HG03108 (cell line): ENCODE measurements at regions not wholly inside any gene's neighbourhood (a gene's known extent, or its start where the extent isn't known, plus 50 kb on each side); places are given as distances from the start of the nearest gene placed in this dataset.
"Not testable (repeated sequence)": the region's sequence is repeated elsewhere in the genome, so short reads cannot be mapped to it uniquely, and the experiment has no call there.

Experiments
- ATAC-seq: cut with Tn5 transposase; IDR thresholded peaks from one replicate; pipeline ENCODE4 v1.9.1; 2021; ENCODE audit warnings: moderate library complexity; ENCODE audit not compliant: unreplicated experiment

DNA sequence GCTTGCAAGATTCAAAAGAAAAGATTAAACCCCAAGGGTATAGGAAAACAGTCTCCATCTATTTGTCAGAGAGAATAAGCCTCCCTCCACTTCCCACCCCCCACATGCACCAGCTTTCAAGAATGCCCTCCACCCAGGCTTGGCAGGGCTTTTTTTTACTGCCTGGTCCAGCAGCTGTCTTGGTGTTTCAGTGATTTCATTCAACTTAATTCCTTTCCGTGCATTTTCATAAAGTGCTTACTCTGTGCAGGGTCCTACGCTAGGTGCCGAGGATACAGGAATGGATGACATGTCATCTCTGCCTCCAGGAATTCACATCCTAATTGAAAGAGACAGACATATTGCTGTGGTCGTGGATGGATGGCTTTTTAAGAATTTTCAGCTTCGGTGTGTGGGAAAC lies 117.9 kb downstream of the LRATD1 start:
- no peak for ATAC-seq

DNA sequence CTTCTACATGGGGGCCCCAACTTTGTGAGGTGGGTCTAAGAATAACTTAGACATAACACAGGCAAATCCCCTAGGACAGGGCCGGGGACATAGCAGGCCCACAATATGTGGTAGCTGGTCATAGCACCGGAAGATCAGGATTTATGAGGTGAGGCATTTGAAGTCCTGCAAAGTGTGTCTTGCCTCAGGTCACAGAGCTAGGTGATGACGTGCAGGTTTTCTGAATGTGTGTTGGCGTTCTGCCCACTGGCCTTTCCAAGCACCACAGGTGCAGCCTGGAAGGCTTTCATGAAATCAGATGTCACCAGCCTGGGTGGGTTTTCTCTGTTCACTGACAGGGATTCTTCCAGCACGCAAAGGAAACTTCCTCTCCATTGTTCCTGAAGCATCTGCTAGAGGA lies 119.1 kb downstream of the LRATD1 start:
- ATAC-seq = no peak

DNA sequence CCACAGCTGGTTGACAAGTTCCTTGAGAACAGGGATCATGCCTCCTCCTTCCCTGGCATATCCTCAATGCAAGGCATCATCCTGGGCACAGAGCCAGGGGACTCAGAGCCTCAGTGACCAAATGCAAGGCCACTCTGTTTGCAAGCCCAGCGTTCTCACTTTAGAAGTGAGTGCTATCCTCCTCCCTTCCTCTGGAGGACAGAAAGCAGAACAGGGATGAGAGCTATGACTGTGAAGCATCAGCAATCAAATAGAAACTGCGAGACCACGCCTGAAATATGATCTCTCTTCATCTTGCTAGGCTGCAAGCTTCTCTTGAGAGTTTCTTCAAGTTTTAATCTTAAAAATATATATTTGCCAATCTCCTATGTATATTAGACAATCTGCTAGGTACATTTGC lies 119.8 kb downstream of the LRATD1 start:
- no peak for ATAC-seq

DNA sequence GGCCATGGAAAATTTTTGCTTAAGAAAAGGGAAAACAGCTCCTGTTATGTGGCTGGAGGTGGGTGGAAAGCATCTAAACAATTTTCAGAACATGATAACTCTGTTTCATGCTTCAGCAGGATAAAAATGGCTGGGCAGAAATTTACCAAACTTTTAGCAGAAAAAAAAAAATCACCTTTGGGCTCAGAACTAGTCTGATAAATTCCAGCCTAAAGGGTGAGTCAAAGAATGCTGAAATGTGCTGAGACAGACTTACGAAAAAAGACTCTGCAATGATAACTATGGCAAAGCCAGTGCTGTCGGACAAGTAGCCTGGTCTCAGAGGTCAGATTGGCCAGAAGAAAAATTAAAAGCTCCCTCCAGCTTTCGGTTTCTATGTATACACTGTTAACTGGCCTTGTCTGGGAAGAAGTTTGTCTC lies 123.6 kb downstream of the LRATD1 start:
- ATAC-seq = no peak

DNA sequence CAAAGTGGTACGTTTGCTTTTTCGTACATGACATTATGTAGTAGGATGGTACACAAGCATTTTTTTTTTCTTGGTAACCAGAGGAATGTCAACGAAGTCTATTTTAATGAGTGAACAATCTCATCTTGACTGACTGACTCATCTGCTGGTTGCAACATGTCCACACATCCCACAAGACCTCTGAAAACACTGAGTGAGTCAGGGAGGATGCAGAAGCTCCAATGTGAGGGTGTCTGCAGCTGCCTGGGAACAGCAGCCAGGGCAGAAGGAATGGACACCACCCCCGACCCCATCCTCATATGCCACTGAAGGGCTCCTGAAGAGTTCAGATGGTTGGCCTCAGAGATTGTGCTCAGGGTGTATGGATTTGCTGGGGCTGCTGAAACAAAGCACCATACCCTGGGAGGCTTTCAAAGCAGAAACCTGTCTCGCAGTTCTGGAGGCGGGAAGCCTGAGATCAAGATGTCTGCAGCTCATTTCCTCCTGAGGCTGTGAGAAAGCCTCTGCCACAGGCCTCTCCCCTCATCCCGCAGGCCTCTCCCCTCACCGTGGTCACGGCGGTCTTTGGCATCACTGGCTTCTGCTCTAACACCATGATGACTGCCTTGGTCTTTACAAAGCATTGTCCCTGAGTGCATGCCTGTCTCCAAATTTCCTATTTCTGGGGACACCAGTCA lies 124.6 kb downstream of the LRATD1 start:
- ATAC-seq = no peak

DNA sequence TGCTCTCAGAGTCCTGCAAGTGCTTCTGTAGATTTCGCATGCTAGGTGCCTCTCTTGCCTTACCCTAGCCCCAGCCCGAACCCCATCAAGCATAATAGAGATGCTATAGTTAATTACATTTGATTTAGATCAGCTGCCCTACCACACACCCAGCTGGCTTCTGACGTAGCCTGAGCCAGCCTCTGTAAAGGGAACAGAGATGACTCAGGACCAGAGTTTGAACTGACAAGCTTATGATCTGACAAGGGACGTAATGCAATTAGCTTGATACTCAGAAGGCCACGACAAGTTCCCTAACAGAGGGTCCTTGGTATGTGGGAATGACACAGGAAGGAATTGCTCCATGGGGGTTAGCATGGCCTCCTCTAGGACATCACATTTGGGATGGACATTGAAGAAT lies 126.6 kb downstream of the LRATD1 start:
- no peak for ATAC-seq

DNA sequence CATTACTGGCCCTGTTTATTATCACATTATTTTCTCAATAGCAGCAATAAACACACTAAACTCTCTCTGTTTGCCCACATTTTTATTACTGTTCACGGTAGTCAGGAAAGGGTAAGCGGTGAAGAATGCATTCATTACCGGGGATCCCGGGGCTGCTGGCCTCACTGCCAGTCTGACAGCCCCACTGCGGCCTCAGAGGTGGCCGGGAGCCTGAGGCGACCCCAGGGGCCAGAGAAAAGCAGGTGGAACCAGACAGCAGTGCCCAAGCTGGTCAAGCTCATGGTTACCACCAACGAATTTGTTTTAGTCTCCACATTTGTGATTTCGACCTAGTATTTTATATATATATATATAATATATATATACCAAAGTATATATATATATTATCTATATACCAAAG lies 127.7 kb downstream of the LRATD1 start:
- ATAC-seq = no peak

DNA sequence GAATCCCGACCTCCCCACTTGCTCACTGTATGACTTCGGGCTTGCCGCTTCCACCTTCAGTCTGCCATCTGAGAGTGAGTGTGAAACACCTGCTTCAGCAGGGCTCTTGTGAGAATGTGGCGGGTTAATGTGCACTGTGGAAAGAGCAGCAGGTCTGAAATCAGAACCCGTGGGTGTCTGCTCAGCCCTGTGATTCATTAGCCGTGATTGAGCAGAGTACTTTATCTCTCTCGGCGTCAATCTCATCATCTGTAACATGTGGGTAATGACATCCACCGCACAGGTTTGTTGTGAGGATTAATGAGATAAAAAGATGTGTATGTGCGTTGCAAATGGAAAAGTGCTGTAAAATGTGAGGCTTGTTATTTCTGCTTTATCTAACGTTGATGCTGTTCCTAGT lies 128.6 kb downstream of the LRATD1 start:
- ATAC-seq = no peak

DNA sequence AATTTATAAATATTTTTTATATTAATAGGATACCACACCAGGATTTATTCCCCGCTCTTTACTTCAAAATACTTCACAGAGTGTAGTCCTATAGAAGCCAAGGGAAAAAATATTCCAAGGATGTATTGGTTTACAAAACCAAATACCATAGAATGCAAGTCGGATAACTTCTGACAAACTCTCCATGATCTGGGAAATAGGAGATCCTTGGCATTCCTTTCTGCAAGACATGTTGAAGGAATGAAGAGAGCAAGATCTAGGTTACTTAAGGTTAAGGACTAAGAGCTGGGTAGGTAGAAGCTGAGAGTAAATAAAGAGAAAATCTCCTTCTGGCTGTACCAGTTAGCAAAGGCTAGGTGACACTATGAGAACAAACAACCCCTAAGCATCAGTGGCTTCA lies 141.2 kb downstream of the LRATD1 start:
- no peak for ATAC-seq

DNA sequence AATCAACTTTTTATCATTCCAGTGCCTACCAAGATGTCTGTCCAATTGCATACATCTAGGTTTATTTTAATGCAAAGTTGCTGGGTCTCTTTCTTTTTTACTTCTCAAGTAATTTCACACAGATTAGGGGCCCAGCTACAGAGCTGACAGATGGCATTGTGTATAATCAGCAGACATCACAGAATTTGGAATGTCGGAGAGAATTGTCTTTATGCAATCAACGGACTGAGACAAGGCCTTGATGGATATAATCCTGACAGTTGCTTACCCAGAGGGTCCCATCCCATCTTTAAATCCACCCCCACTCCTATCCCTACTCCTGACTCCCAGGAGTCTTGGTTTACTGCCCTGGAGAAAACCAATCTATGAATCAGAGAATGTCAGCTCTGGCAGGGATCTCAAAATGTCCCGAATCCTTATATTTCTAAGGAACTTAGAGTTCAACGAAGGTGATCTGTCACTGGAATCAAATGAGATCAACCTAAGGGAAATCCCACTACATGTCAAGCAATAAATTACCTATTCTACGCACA lies 142.0 kb downstream of the LRATD1 start:
- ATAC-seq = no peak

DNA sequence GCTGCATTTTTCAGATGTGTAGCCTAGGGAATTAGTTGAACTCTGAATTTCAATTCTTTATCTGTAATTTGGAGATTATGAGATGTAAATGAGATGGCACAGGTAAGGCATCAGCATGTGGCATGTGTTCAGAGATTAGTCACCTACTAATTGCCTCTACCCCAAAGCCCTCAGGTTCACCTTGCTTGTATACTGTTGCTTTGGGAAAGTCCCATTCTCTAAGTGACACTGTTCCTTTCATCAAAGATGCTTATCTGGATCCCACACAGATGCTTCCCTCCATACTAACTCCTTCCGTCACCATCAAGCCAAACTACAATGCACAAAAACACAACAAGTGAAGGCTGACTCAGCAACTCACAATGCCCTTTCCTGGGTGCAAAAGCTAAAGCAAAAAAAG lies 143.7 kb downstream of the LRATD1 start:
- no peak for ATAC-seq

DNA sequence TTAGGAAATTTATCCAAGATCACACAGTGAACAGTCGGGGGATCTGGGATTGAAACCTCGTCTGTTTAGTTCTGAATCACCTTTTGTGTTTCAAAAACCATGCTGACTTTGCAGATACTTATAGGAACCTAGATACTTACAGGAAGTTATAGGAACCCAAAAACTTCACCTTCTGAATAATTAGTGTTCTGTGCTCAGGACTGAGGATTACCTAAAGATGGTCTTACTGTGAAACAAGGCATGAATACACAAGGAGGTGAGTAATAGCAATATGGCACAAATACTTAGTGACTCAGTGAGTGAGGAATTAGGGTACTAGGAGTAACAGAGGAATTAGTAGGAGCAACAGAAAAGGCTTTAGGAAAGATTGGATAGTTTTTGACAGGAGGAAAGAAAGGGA lies 145.5 kb downstream of the LRATD1 start:
- no peak for ATAC-seq

DNA sequence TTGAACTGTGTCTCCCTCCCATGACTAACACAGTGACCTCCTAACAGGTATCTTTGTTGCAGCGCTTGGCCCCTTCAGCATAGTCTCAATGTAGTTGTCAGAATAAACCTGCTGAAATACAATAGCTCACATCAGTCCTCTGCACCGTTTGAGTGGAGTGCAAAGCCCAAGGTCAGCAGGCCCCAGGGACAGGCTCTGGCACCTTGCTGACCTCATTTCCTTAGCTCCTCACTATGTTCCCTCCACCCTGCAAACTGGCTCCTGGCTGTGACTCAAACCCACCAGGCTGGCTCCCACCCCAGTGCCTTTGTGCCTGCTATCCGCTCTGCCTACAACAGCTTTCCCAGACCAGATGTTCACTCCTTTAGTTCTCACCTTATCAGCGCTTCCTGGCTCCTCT lies 146.7 kb downstream of the LRATD1 start:
- no peak for ATAC-seq

DNA sequence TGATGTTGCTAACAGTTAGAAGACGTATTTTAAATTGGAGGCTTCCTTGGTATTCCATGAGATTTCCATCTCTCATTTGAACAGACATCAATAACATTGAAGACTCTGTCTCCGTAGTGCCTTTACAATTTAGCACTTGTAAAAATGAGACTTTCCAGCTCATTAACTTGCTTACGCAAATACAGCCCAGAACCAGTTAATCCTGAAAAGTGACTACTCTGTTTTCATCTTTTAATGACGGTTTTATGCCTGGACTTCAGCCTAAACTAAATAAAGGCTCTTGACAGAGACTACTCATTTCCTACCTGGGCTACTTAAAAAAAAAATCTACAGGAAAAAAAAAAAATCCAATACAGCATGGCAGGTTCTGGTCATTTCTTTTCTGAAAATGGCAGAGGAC lies 148.6 kb downstream of the LRATD1 start:
- ATAC-seq = no peak

DNA sequence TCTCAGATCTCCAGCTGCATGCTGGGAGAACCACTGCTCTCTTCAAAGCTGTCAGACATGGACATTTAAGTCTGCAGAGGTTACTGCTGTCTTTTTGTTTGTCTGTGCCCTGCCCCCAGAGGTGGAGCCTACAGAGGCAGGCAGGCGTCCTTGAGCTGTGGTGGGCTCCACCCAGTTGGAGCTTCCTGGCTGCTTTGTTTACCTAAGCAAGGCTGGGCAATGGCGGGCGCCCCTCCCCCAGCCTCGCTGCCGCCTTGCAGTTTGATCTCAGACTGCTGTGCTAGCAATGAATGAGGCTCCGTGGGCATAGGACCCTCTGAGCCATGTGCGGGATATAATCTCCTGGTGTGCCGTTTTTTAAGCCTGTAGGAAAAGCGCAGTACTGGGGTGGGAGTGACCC lies 156.3 kb downstream of the LRATD1 start:
- not testable (repeated sequence) for ATAC-seq

DNA sequence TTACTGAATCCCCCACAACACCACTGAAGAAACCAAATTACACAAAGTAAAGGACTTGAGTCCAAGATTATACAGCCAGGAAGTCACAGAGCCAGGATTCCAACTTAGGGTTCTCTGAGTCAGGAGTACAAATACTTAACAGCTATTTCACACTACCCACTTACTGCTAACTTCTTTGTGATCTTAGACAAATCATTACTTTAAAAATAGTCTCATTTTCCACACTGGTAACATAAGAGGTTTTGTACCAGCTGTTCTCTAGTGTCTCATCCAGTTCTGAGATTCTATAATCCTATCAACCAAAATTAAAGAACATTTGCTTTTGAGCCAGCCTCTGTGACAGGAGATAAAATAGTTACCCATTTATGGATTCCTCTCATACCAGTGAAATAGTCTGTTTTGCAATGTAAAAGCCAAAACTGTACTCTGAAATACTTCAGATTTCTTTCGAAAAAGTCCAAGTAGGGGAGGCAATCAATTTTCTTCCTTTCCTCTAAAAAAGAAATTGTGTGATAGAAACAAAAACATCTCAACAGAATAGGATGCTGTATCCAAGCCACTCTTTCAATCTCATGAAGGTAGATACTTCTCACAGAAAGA lies 157.6 kb downstream of the LRATD1 start:
- ATAC-seq = no peak

DNA sequence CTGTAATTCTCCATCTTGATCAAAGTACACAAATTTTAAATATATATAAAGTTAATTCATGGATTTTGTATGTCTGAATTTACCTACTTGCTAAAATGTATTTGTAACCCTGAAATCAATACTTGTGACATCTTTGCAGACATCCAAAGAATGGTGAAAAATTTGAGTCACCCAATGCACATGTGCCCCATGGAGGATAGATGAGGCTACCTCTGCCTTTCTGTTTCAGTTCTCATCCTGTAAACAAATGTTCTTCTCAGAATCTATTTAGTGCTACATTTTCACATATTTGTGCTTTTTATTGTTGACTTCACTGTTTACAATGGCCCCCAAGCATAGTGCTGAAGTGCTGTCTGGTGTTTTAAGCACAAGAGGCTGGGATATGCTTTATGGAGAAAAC lies 171.5 kb downstream of the LRATD1 start:
- no peak for ATAC-seq

DNA sequence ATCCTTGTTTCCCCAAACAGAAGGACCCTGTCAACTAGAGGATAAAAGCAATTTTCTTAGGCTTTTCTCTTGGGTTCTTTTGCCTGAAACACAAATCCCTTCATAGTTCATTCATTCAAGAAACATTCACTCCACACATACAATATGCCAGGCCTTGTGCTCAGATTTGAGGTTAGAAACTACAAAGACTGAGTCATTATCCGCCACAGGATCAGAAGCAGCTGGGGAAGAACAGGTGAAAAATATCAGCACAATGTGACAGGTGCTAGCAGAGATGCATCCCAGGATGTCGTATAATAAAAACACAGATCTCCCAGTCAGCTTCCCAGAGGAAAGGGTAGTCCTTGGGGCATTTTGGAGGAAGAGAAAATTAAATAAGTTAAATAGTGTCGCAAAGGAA lies 172.4 kb downstream of the LRATD1 start:
- ATAC-seq = no peak

DNA sequence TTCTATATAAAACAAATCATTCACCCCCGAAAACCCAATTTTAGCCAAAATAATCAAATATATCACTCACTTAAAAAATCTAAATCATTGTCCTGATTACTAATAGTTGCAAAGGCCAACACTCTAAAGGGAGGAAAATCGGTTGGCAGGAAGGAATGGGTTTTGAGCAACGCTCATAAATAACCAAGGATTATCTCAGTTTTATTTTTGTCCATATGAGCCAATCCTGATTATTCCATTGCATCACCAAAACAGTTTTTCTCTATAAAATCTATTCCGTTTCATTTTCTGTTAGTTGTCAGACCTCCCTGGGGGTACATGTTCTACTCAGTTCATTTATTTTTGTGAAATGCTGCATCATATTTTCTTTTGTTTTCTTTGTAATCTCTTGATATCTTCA lies 174.1 kb downstream of the LRATD1 start:
- ATAC-seq = no peak

DNA sequence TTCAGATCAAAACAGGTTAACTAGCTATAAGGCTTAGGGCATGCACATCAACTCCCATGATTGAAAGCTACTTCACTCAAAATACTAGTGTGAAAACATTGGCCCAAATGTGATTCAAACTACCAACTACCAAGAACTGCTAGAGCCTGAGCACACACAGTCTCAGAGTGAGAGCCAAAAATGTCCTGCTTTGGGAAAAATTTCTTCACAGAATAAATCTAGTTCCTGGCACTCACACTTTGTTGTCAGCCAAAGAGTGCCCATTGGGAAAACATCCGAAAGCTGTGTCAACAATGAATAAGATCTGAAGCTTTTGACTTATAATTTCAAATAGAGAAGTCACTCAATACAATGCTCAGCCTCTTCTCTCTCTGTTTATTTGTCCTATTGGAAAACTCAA lies 182.7 kb downstream of the LRATD1 start:
- ATAC-seq = no peak

DNA sequence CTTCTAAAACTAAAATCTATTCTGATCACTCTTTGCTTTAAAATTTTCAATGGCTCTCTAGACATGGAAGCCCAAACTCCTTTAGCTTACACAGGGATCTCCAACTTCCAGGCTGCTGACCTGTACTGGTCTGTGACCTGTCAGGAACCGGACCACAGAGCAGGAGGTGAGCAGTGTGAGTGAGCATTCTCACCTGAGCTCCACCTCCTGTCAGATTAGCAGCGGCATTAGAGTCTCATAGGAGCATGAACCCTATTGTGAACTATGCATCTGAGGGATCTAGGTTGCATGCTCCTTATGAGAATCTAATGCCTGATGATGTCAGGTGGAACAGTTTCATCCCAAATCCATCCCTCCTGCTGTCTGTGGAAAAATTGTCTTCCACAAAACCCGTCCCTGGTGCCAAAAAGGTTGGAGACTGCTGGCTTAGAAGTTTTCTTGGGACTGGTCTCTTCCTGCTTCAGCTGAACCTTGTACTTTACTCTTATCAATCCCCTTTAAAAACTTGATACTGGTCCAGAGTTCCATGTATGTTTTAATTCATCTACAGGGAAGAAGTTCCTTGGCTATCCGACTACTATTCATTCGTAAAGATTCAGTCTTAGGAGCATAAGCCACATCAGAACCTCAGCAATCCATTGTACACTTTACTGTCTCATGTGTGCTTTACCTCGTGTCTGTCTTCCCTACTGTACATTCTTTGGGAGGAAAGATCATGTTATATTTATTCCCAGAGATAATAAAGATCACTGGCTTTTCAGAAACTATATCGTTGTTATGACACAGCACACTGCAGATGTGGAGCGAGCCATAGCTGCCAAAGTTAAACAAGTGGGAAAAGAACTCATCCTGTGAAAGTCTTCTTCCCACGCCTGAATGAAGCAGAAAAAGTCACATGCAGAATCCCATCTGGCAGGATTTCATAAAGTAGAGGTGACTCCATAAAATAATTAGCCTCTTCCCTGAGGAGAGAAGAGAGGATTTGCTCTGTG lies 183.8 kb downstream of the LRATD1 start:
- no peak for ATAC-seq

DNA sequence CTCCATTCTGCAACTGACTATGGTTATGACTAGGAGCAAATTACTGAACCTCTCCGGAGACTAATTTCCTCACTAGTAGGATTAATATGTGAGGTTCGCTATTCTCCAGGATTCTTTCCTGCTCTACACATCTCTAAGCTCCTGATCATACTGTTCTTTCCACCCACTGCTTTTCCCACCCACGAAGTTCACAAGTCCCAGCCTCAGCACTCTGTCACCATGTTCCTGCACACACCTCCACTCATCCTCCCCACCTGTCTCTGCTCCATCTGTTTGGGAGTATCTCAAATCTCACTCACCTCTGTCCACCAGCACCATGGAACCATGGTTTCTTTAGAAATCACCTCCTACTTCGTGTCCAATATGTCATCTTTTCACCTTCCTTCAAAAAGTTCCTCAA lies 185.3 kb downstream of the LRATD1 start:
- no peak for ATAC-seq
